ENCODE measurements at regions not wholly inside any gene's neighbourhood (a gene's known extent, or its start where the extent isn't known, plus 50 kb on each side); places are given as distances from the start of the nearest gene placed in this dataset.
"Not testable (repeated sequence)": the region's sequence is repeated elsewhere in the genome, so short reads cannot be mapped to it uniquely, and the experiment has no call there.

DNA sequence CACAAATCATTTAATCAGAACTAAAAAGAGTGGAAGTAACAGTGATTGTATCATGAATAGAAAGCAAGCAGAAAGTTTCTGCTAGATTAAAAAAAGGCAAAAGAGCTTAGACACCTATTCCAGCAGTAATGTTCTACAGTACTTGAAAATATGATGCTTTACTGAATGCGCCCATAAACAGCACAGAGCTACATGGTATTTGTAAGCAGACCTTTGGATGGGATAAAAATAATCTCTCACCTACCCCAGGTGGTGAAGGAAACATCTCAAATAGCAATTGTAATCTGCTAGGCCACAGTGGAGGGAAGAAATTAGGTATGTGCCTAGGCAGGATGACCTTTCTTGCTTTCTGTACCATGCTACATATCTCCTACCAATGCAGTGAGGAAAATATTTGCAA is 280.9 kb upstream of the PRKX start:
- DNase-seq, result peak in 1 of 5 donors; percentile 6

DNA sequence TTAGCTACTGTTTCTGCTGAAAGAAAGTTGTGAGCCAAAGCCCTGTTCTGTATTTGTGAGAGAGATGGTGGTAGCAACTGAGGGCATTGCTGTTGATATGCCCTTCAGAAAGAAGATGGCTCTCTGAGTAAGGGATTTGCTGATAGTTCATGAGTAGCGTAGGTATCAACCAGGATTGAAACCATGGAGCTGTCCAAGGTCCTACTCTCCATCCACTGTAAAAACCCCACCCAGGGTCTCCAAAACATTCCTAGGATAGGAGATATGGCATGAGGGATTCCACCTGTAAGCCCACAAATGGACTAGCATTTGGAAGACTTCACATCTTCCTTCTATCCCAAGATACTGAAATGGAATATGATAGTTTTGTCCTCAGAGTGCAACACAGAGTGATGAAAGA is 277.1 kb upstream of the PRKX start:
- DNase-seq, result no peak

DNA sequence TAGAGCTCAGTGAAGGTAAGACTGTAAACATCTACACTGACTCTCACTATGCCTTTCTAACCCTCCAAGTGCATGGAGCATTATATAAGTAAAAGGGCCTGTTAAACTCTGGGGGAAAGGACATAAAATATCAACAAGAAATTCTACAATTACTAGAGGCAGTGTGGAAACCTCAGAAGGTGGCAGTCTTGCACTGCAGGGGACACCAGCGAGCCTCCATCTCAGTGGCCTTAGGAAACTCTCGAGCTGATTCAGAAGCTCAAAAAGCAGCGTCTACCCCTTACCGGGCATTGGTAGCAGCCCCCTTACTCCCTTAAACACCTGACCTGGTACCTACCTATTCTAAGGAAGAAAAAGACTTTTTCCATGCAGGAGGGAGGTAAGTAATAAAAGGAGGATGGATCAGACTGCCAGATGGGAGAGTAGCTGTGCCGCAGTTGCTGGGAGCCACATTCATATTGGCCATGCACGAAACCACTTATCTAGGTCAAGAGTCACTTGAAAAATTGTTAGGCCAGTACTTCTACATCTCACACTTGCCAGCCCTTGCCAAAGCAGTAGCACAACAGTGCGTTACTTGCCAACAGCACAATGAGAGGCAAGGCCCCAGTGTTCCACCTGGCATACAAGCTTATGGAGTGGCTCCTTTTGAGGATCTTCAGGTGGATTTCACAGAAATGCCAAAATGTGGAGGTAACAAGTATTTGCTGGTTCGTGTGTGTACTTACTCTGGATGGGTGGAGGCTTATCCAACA is 258.8 kb upstream of the PRKX start:
- not testable (repeated sequence) for DNase-seq

DNA sequence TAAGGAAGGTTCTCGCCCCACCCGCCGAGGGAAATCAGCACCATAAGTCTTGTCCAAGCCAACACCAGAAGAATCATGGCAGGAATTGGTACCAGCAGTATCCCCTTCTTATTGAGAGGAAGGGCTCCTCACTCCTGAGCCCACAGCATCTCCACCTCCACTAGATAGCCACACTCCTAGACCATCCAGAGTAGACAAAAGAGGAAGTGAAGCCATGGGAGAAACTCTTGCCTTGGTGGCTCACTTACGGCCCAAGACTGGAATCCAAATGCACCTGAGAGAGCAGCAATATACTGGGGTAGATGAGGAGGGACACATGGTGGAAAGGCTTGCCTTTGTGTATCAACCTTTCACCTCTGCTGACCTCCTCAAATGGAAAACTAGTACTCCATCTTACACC is 255.3 kb upstream of the PRKX start:
- DNase-seq, result no peak

DNA sequence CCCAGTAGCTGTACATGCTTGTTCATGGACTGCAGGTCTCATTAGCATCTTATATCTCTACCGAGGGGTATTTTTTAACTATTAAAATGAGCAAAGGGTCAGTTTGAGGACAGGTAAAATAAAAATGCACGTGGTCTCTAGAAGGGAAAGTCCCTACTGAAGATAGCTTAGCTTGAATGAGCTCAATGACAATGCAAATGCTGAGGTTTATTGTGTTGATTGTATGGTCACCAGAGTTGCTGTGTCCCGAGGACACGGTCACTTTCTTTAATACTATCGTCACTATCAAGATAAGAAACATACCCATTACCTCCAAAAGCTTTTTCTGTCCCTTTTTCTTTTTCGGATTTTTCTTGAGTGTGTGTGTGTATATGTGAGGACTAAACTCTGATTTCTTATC is 250.5 kb upstream of the PRKX start:
- DNase-seq, result no peak

DNA sequence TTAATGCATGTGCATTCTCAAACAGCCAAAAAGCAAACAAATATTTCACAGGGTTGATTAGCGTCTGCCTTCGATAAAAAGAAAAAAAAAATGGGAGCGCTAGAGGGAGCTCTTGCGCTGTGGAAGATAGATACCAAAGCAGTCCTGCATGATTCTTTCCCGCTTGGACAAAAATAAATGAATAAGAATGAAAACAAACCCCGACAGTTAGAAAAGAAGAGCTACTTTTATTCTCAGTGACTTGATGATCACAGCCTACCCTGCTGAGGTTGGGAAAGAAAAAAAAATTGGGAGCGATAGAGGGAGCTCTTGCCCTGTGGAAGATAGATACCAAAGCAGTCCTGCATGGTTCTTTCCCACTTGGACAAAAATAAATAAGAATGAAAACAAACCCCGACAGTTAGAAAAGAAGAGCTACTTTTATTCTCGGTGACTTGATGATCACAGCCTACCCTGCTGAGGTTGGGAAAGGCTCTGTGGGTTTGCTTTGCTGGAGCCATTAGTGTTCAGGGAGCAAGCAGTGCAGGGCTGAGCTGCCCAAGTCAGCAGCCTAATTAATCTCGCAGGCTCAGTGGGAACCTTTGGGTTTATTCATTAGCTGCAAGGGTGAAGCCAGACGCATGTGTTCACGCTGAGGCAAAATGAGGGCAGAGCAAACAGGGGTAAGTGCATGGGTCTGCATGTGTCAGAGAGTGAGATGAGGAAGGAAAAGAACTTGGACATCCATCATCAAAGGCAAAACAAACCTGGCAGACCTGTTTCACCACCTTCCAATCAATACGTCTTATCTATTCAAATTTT is 249.3 kb upstream of the PRKX start:
- peak in 1 of 5 donors; percentile 12 for DNase-seq

DNA sequence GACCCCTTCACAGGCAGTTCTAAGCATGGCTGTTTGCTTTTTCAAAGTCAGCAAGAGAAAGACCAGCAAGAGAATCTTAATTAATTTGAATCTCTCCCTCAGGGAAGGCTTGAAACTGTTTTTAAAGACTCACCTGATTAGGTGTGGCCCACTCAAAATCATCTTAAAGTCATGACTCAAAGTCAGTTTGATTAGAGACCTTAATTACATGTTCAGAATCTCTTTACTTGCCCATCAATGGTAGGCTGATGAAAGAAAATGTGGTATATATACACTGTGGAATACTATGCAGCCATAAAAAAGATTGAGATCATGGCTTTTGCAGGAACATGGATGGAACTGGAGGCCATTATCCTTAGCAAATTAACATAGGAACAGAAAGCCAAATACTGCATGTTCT is 247.5 kb upstream of the PRKX start:
- DNase-seq, result no peak

DNA sequence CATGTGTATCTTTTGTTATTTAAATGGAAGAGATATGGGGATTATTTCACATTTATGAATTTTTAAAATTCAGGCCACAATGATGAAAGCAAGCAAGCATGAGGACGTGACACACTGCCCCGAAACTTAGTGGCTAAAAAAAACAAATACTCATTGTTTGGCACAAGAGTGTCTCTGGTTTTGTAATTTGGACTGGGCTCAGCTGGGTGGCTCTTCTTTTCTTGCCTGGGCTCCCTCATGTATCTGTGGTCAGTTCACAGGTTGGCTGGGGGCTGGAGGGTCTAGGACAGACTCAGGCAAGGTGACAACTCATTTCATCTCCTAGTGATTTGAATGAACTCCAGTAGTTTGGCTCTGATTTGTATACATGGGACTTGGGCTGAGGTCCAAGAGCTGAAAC is 238.4 kb upstream of the PRKX start:
- no peak for DNase-seq

DNA sequence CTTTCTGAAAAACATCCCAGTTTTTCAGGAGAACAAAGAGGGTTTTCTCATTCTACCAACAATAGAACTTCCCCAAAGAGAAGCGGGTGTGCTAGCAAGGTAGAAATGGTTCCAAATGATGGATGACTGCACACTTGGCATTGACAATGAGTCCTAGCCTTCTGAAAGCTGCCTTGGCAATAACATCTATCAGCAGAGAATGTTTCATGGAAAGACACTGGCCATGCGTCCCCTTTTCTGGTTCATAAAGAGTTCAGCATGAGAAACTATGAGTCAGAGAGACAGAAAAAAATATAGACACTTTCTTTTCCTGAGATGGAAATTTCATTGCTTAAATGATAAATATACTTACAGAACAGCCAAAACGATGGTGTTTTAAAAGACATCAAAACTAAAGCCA is 236.9 kb upstream of the PRKX start:
- DNase-seq, result no peak

DNA sequence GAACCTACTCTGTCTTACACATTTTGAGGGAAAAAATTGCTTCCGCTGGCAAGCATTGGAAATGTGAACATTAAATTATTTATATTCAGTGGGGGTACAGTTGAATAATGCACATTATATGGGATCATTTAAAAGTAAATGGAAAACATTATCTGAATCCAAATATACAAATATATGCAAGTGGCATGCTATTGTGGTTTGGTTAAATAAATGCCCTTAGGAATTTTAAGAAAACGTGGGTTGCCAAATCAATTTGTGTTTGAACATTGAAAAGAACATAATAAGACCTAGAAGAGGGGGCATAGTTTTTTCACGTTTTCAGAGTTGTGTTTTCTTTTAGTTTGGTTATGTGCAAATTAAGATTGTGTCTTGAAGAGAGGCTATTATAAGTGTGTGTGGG is 230.5 kb upstream of the PRKX start:
- DNase-seq, result no peak

DNA sequence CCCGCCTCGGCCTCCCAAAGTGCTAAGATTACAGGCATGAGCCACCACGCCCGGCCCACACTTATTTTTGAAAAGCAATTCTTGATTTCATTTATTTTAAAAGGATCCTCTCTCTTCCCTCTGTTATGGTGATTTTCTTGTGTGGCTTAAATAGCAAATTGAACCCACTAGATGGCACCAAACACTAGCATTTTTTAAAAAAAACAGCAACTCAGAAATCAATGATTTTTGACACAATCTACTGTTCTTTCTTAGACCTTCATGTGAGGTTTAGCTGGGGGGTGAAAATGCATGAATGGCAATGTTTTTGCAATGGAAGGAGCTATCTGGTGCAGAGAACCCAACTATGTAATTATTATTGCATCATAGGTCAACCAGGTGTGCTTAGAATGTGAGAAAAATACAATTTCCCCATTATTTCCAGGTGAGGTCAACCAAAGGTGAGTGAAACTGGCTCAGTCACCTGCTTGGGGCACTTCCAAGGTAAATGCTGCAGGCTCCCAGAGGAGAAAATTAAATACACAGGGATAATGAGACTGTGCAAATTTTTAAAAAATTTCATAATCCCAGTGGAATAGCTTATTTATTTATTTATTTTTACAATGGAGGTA is 226.7 kb upstream of the PRKX start:
- no peak for DNase-seq

DNA sequence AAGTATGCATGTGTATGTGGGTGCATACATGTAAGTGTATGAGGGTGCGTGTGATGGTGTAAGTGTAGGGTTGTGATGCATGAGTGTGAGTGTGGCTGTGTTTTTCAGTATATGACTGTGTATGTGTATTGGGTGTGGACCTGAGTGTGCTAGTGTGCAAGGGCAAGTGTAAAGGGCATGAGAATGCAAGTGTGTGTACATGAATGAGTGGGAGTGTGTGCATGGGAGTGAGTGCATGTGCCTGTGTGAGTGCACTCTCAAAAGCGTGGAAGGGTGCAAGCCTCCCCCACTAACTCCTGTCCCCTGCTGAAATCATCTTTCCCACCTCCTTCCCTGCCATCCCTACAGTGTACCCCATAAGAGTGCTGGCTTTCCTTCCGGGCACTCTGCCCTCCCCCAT is 225.1 kb upstream of the PRKX start:
- DNase-seq, result no peak

DNA sequence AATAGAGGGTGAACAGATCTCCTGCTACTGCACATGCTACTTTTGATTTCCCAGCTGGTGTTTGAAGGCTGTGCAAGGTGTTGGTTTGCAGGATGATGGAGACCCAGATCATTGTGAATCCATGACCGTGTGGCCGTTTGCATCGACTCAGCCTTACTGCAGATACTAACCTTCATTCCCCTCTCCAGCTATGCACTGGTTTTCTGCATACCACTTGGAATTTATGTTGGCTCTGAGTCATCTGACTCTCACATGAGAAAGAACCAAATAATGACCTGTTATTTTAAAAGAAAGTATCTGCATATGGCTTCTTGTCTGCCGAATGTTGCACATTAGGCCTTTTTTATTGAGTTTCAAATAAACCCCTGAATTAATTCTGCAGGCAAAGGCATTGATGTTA is 221.7 kb upstream of the PRKX start:
- not testable (repeated sequence) for DNase-seq

DNA sequence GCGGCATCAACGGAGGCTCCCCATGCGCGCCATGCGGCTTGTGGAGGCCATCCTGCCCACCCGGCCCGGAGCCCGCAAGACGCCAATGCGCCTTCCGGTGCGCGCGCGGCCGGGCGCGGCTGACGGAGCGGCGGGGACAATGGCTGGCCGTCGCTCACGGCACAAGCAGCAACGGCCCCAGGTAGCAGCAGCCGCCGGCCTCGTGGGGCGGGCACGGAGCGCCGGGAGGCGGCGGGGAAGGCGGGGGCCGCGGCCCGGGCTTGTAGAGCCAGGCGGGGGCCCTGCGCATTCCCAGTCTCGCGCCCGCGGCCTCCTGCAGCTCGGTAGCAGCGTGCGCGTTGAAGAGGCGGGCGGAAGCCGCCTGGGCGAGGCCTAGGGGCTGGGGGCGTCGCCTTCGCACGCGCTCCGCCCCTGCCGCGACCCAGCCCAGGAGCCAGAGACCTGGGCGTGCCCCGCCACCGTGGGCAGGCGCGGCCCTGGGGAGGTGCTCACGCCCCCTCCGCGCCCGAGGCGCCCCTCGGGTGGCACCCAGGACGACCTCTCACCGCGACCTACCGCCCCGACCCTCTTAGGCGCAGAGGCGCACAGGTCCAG is 207.1 kb upstream of the PRKX start:
- DNase-seq, result not testable (repeated sequence)

DNA sequence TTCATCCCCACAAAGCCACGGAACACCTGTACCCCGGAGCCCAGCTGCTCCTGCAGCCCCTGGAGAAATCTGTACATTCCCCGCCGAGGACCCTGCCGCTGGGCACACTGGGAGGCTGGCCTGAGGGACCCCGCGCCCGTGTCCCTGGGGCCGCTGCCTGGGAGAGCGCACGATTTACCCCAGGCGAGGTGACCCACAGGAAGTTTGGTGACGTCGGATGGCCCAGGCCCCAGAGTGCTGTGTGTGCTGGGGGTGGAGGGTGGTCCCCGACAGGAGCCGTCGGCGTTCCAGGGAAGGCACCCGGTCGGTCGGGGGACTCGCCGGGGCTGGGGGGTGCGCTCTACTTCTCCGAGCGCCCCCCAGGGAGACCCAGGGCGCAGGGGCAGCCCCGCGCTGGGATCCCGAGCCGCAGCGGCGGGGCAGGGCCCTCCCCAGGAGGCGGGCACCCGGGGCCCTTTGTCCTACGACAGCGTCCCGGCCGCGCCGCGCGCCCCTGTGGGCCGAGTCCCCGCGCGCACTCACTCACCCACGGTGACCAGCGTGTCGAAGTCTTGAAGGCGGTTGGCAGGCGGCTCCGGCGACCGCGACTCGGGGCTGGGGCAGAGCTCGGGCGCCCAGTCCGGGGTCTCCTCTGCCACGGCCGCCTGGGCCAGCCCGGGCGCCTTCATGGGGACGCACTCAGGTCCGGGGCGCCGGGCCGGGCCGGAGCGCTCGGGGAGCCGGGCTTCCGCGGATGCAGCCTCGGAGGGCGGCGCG is 206.4 kb upstream of the PRKX start:
- DNase-seq, result not testable (repeated sequence)

DNA sequence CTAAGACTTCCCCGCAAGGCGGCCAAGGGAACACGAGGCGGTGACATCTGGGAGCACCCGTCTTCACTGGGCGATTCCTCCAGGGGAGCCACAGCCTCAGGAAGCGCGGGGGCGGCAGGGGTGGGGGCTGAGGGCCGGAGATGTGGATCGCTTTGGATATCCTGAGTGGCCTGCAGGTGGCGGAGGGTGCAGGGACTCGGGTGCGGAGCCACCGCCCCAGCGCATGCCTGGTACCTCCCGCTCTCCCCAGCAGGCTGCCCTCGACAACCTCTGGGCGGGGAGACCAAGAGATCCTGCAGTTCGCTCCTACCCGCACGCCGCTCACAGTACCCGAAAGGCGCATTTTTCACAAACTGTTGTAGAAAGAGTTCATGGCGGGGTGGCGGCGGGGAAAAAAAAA is 201.4 kb upstream of the PRKX start:
- not testable (repeated sequence) for DNase-seq

DNA sequence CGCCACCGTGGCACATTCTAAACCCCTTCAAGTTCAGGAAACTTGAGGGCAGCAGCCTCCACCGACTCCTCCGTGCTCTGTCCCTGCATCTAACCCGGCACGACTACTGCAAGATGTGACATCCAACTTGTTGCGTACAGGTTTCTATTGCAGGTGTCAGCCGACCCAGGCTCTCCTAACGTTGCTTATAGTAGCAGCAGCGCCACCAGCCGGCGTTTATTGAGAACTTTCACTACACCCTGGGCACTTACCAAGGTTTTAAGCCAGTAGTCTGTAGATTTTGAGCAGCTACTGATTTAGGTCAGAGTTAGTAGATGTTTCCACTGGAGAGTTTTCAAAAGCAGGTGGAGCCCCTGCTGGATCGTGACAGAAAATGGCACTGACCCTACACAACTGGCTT is 200.6 kb upstream of the PRKX start:
- not testable (repeated sequence) for DNase-seq

DNA sequence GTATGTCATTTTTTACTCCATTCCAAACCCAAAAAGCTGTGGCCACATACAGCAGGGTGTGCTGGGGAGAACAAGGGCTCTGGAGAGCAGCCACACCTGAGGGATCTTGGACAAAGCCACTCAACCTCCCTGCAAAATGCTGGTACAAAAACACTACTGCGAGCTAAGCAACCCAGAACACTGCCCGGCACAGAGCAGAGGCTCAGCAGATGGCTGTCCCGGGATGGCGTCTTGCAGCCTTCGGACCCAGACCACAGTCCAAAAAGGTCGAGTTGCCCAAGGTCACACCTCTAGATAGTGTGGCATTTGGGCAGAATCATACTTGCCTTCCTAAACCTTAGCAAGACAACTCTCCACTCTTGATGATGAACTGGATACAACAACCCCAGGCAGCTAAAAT is 197.6 kb upstream of the PRKX start:
- DNase-seq, result not testable (repeated sequence)

DNA sequence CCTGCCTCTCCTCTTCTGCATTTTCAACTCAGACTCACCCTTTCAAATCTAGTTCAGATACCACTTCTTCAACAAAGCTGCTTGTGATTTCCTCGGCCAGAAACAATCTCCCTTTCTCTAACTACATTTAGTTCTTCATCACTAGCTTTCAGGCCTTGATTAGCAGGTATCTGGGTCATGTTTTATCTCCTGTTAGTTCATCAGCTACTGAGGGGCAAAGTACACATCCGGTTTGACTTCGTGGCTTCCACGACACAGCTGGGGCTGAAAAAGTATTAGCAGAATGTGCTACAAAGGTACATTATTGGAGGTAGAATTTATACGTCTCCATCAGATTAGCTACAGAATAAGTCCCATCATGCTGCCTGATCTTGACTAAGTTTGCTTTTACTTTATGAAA is 197.2 kb upstream of the PRKX start:
- not testable (repeated sequence) for DNase-seq

DNA sequence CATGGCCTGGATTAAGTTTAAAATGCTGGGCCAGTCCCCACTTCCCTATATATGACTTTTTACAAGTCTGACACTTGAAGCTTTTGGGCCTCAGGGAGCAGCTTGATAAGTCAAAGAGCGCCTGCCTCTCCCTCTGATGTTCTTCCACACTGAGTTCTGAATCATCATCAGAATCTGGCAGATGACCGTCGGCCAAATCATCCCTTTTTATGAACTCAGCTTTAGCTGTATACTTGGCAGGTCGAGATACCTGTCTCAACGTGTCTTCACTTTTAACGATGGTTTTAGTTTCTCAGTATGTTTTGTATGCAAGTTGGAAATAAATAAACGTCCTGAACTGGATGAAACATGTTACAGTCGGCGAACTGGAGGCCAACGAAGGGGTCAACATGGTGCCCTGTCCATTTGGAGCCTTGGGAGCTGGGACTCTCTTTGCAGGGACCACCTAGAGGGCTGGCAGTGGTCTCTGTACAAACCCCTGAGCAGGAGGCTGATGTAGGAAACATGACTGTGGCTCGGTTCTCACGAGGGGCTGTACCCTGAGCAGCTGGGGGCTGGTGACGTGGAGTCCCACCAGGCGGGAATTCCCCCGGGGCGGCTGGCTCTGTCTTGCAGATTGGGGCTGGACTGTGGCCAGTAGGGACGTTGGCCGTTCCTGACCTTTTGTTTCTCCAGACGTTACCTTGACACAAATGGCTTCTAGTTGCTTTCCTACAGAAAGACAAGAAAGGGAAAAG is 192.2 kb upstream of the PRKX start:
- not testable (repeated sequence) for DNase-seq

DNA sequence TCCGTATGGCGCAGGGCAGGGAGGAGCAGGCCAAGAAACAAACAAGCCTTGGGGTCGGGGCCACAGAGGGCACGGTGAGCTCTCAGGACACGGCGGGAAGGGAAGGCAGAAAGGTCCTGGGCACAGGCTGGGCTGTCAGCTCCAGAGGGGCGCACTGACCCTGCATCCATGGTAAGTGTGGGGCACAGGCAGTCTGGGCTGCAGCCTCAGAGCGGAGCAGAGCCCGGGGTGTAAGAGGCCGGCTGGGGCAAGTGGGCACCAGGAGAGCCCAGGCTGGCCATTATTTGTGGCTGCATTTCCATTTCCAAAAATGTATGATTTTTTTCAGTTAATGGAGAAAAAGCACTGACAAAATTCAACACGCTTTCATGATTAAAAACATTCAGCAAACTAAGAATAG is 188.8 kb upstream of the PRKX start:
- not testable (repeated sequence) for DNase-seq

DNA sequence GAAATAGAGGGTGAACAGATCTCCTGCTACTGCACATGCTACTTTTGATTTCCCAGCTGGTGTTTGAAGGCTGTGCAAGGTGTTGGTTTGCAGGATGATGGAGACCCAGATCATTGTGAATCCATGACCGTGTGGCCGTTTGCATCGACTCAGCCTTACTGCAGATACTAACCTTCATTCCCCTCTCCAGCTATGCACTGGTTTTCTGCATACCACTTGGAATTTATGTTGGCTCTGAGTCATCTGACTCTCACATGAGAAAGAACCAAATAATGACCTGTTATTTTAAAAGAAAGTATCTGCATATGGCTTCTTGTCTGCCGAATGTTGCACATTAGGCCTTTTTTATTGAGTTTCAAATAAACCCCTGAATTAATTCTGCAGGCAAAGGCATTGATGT is 183.3 kb upstream of the PRKX start:
- not testable (repeated sequence) for DNase-seq
